Loucy (cell line): ENCODE measurements at regions not wholly inside any gene's neighbourhood (a gene's known extent, or its start where the extent isn't known, plus 50 kb on each side); places are given as distances from the start of the nearest gene placed in this dataset.

ENCODE experiments used
- H2AFZ ChIP-seq: fragments of 200-600 bp; sonication (generic); 2 replicates; pipeline ENCODE4 v1.6.0; 2016; ENCODE audit warnings: antibody characterized with exemption, mild to moderate bottlenecking, low read length, moderate library complexity
- H3F3A ChIP-seq: fragments of 200-600 bp; 2 replicates; pipeline ENCODE4 v1.6.0; 2016; ENCODE audit warnings: antibody characterized with exemption, low read depth, mild to moderate bottlenecking
- H3K27me3 ChIP-seq: fragments of 200-600 bp; sonication (generic); 2 replicates; pipeline ENCODE4 v1.6.1; 2014; ENCODE audit warnings: low read length, mild to moderate bottlenecking; ENCODE audit not compliant: insufficient read depth, poor library complexity, severe bottlenecking
- H3K36me3 ChIP-seq: fragments of 200-600 bp; sonication (generic); 2 replicates; pipeline ENCODE4 v1.6.1; 2016; ENCODE audit warnings: low read length; ENCODE audit not compliant: insufficient read depth
- H3K4me1 ChIP-seq: fragments of 200-600 bp; sonication (generic); 2 replicates; pipeline ENCODE4 v1.5.1; 2014; ENCODE audit warnings: low read length, mild to moderate bottlenecking; ENCODE audit not compliant: insufficient read depth, poor library complexity, severe bottlenecking
- H3K4me2 ChIP-seq: fragments of 200-600 bp; sonication (generic); 2 replicates; pipeline ENCODE4 v1.6.0; 2014; ENCODE audit warnings: antibody characterized with exemption, low read length, low read depth, mild to moderate bottlenecking; ENCODE audit not compliant: poor library complexity, severe bottlenecking
- H3K4me3 ChIP-seq: fragments of 200-600 bp; sonication (generic); 2 replicates; pipeline ENCODE4 v1.5.1; 2014; ENCODE audit warnings: low read length, mild to moderate bottlenecking, mixed read lengths; ENCODE audit not compliant: poor library complexity, severe bottlenecking
- H3K79me2 ChIP-seq: fragments of 200-600 bp; sonication (generic); 2 replicates; pipeline ENCODE4 v1.6.1; 2014; ENCODE audit warnings: low read length; ENCODE audit not compliant: insufficient read depth
- H3K9ac ChIP-seq: fragments of 200-600 bp; sonication (generic); 2 replicates; pipeline ENCODE4 v1.6.0; 2014; ENCODE audit warnings: mild to moderate bottlenecking, low read depth, low read length, moderate library complexity; ENCODE audit not compliant: poor library complexity, severe bottlenecking
- H3K9me2 ChIP-seq: fragments of 200-600 bp; sonication (generic); replicated peaks from 2 replicates; pipeline ENCODE4 v1.6.1; 2016; ENCODE audit warnings: low read depth, low read length, mixed read lengths
- H3K9me3 ChIP-seq: fragments of 200-600 bp; sonication (generic); 2 replicates; pipeline ENCODE4 v1.6.1; 2014; ENCODE audit warnings: mild to moderate bottlenecking, antibody characterized with exemption, low read length, low read depth; ENCODE audit not compliant: insufficient read depth
- H4K20me1 ChIP-seq: fragments of 200-600 bp; sonication (generic); 2 replicates; pipeline ENCODE4 v1.6.0; 2014; ENCODE audit warnings: antibody characterized with exemption, low read length, mild to moderate bottlenecking; ENCODE audit not compliant: insufficient read depth, poor library complexity, severe bottlenecking
- CTCF ChIP-seq: fragments of 200-600 bp; sonication (generic); conservative IDR thresholded peaks from 2 replicates; pipeline ENCODE4 v1.5.1; 2014; ENCODE audit warnings: mild to moderate bottlenecking, antibody characterized with exemption, low read length
- EZH2phosphoT487 ChIP-seq: fragments of 200-600 bp; IDR thresholded peaks from 2 replicates; pipeline ENCODE4 v1.6.1; 2018; ENCODE audit warnings: antibody characterized with exemption, mild to moderate bottlenecking, moderate library complexity, borderline replicate concordance

- no peaks in the 10 kb centered on the region for H3K79me2 ChIP-seq
- H3K36me3 ChIP-seq, result no peaks in the 10 kb centered on the region
- no peak overlapping the region for H3K9ac ChIP-seq
- no peaks in the 10 kb centered on the region for H3F3A ChIP-seq
- no peak overlapping the region for H2AFZ ChIP-seq
- H3K4me2 ChIP-seq, result no peak overlapping the region
- no peak overlapping the region for H3K4me3 ChIP-seq
- H3K9me3 ChIP-seq, result no peaks in the 10 kb centered on the region
- H3K9me2 ChIP-seq, result no peaks in the 10 kb centered on the region
- TF ChIP-seq EZH2phosphoT487 (no peak), CTCF (no peak)
- H3K4me1 ChIP-seq, result no peaks in the 10 kb centered on the region
- H4K20me1 ChIP-seq, result no peaks in the 10 kb centered on the region
- H3K27me3 ChIP-seq, result no peaks in the 10 kb centered on the region
These were observed 289.2 kb upstream of the EMCN start for GRCh38 chr4:100806988-100807387.

- Histone ChIP-seq H3K9me3 (no peaks in the 10 kb centered on the region), H3F3A (no peaks in the 10 kb centered on the region), H3K27me3 (no peaks in the 10 kb centered on the region), H3K79me2 (no peaks in the 10 kb centered on the region), H3K36me3 (no peaks in the 10 kb centered on the region), H3K4me2 (no peak overlapping the region), H2AFZ (no peak overlapping the region), H3K4me1 (no peaks in the 10 kb centered on the region), H3K9me2 (no peaks in the 10 kb centered on the region), H4K20me1 (no peaks in the 10 kb centered on the region), H3K9ac (no peak overlapping the region), H3K4me3 (no peak overlapping the region)
- TF ChIP-seq CTCF (no peak), EZH2phosphoT487 (no peak)
These were observed 287.7 kb upstream of the EMCN start for GRCh38 chr4:100805538-100805937.

GRCh38 chr4:100804576-100805360 lies 286.9 kb upstream of the EMCN start:
- Histone ChIP-seq H3K4me2 (no peak overlapping the region), H3K9me2 (no peaks in the 10 kb centered on the region), H3K36me3 (no peaks in the 10 kb centered on the region), H3F3A (no peaks in the 10 kb centered on the region), H3K79me2 (no peaks in the 10 kb centered on the region), H3K27me3 (no peaks in the 10 kb centered on the region), H2AFZ (no peak overlapping the region), H3K4me1 (no peaks in the 10 kb centered on the region), H4K20me1 (no peaks in the 10 kb centered on the region), H3K9me3 (no peaks in the 10 kb centered on the region), H3K9ac (no peak overlapping the region), H3K4me3 (no peak overlapping the region)
- no peak for TF ChIP-seq CTCF
- no peak for TF ChIP-seq EZH2phosphoT487
